Thyroid gland (tissue), 4 donors: ENCODE measurements at regions not wholly inside any gene's neighbourhood (a gene's known extent, or its start where the extent isn't known, plus 50 kb on each side); places are given as distances from the start of the nearest gene placed in this dataset.
A peak's percentile ranks its signal among the peaks of the same experiment; 100 is the strongest.

Source experiments
- DNase-seq, 2 donors: peaks; one replicate each; pipeline ENCODE4 v3.0.0-alpha.2; 2019
- H3K27ac ChIP-seq, 3 donors: fragments of 200-600 bp; sonication (generic); 1 replicate in 2 of 3; 2 replicates in 1 of 3; pipeline ENCODE4 v1.5.1; 2016 to 2019; ENCODE audit warnings: mild to moderate bottlenecking in 1 of 3, moderate library complexity in 1 of 3
- H3K27me3 ChIP-seq: fragments of 200-600 bp; sonication (generic); one replicate; pipeline ENCODE4 v1.5.1; 2019
- H3K36me3 ChIP-seq, 2 donors: fragments of 200-600 bp; sonication (generic); one replicate each; pipeline ENCODE4 v1.5.1; 2016 to 2019
- H3K4me1 ChIP-seq, 2 donors: fragments of 200-600 bp; sonication (generic); one replicate each; pipeline ENCODE4 v1.5.1; 2017 to 2019
- H3K4me3 ChIP-seq, 3 donors: fragments of 200-600 bp; sonication (generic); replicated peaks in 1 of 3; 1 replicate in 2 of 3; 2 replicates in 1 of 3; pipeline ENCODE4 v1.5.1; 2016; ENCODE audit warnings: mild to moderate bottlenecking in 1 of 3
- H3K9me3 ChIP-seq: fragments of 200-600 bp; sonication (generic); one replicate; pipeline ENCODE4 v1.5.1; 2017
- CTCF ChIP-seq, 6 experiments: fragments of 200-600 bp in 3 of 6; fragments of 450-650 bp in 3 of 6; sonication (generic) in 3 of 6; IDR thresholded peaks; one replicate each; pipeline ENCODE4 v1.5.1; 2016 to 2019; ENCODE audit warnings: antibody characterized with exemption in 6 of 6, mild to moderate bottlenecking in 2 of 6, inconsistent platforms in 1 of 6, moderate library complexity in 1 of 6
- POLR2A ChIP-seq, 2 donors: fragments of 450-650 bp; IDR thresholded peaks; one replicate each; pipeline ENCODE4 v1.6.1; 2017; ENCODE audit warnings: antibody characterized with exemption in 2 of 2, mild to moderate bottlenecking in 2 of 2, moderate library complexity in 1 of 2
- WGBS, 2 donors: methylation state at CpG; one replicate each; pipeline ENCODE4 v1.1.5; 2017; 5-methylcytosine and 5-hydroxymethylcytosine counted together
- intact Hi-C: fragments of 100-400 bp; cut with DNase I; formaldehyde crosslinking; loops from one replicate; pipeline ENCODE4 v1.15.1; 2023

- Histone ChIP-seq H3K36me3 (no peaks in the 10 kb centered on the region), H3K27me3 (no peaks in the 10 kb centered on the region), H3K27ac (no peak overlapping the region), H3K4me1 (no peaks in the 10 kb centered on the region), H3K9me3 (no peaks in the 10 kb centered on the region), H3K4me3 (no peak overlapping the region)
- WGBS, 2 donors = 91 to 94% methylated on average over 2 of the region's 2 CpGs
- TF ChIP-seq CTCF (IDR thresholded peaks at IDR 0.05) (no peak), POLR2A (IDR thresholded peaks at IDR 0.05) (no peak)
- intact Hi-C loops = no loop called here
- DNase-seq = no peak
These were observed 220.2 kb downstream of the MTHFS start for GRCh38 chr15:79676621-79677020.

- DNase-seq = no peak
- 62 to 65% methylated on average over 7 of the region's 7 CpGs for WGBS, 2 donors
- H3K4me1 ChIP-seq = no peaks in the 10 kb centered on the region
These were observed 219.6 kb downstream of the MTHFS start for GRCh38 chr15:79677241-79677640.

GRCh38 chr15:79678032-79678701 is 218.6 kb downstream of the MTHFS start:
- TF ChIP-seq CTCF (IDR thresholded peaks at IDR 0.05) (no peak), POLR2A (IDR thresholded peaks at IDR 0.05) (no peak)

More at GRCh38 chr15:79677241-79677640, 219.6 kb downstream of the MTHFS start:
- Histone ChIP-seq H3K4me3 (no peak overlapping the region), H3K9me3 (no peaks in the 10 kb centered on the region), H3K36me3 (no peaks in the 10 kb centered on the region), H3K27me3 (no peaks in the 10 kb centered on the region), H3K27ac (no peak overlapping the region)
- TF ChIP-seq POLR2A (IDR thresholded peaks at IDR 0.05) (no peak), CTCF (IDR thresholded peaks at IDR 0.05) (no peak)
- intact Hi-C loops = no loop called here

GRCh38 chr15:79680720-79681119 is 216.1 kb downstream of the MTHFS start:
- Histone ChIP-seq H3K4me1 (no peaks in the 10 kb centered on the region), H3K9me3 (no peaks in the 10 kb centered on the region), H3K4me3 (no peak overlapping the region), H3K27me3 (no peaks in the 10 kb centered on the region), H3K36me3 (no peaks in the 10 kb centered on the region), H3K27ac (no peak overlapping the region)
- 70% methylated on average over 5 of the region's 5 CpGs for WGBS, 2 donors
- TF ChIP-seq CTCF (IDR thresholded peaks at IDR 0.05) (no peak), POLR2A (IDR thresholded peaks at IDR 0.05) (no peak)
- DNase-seq = no peak
- intact Hi-C loops = no loop called here

More at GRCh38 chr15:79678032-79678701, 218.6 kb downstream of the MTHFS start:
- no peak for DNase-seq
- H3K9me3 ChIP-seq = no peaks in the 10 kb centered on the region
- no peaks in the 10 kb centered on the region for H3K36me3 ChIP-seq
- H3K27ac ChIP-seq = no peak overlapping the region
- no peak overlapping the region for H3K4me3 ChIP-seq
- H3K4me1 ChIP-seq = no peaks in the 10 kb centered on the region
- 96 to 97% methylated on average over 1 of the region's 1 CpG for WGBS, 2 donors
- H3K27me3 ChIP-seq = no peaks in the 10 kb centered on the region
- intact Hi-C loops = no loop called here

GRCh38 chr15:79682285-79682684 is 214.5 kb downstream of the MTHFS start:
- intact Hi-C loops = no loop called here
- Histone ChIP-seq H3K27me3 (no peaks in the 10 kb centered on the region), H3K27ac (no peak overlapping the region), H3K36me3 (no peaks in the 10 kb centered on the region), H3K9me3 (no peaks in the 10 kb centered on the region), H3K4me1 (no peaks in the 10 kb centered on the region), H3K4me3 (no peak overlapping the region)
- DNase-seq = peak; percentile 14 to 27
- WGBS, 2 donors = 10 to 13% methylated on average over 3 of the region's 3 CpGs
- TF ChIP-seq CTCF (IDR thresholded peaks at IDR 0.05) = no peak
- no peak for TF ChIP-seq POLR2A (IDR thresholded peaks at IDR 0.05)
